HG03432 (cell line): ENCODE measurements at regions not wholly inside any gene's neighbourhood (a gene's known extent, or its start where the extent isn't known, plus 50 kb on each side); places are given as distances from the start of the nearest gene placed in this dataset.
A peak's percentile ranks its signal among the peaks of the same experiment; 100 is the strongest.

Experiments used
- ATAC-seq: cut with Tn5 transposase; IDR thresholded peaks from one replicate; pipeline ENCODE4 v1.9.1; 2021; ENCODE audit warnings: mild to moderate bottlenecking, moderate library complexity; ENCODE audit not compliant: unreplicated experiment

DNA sequence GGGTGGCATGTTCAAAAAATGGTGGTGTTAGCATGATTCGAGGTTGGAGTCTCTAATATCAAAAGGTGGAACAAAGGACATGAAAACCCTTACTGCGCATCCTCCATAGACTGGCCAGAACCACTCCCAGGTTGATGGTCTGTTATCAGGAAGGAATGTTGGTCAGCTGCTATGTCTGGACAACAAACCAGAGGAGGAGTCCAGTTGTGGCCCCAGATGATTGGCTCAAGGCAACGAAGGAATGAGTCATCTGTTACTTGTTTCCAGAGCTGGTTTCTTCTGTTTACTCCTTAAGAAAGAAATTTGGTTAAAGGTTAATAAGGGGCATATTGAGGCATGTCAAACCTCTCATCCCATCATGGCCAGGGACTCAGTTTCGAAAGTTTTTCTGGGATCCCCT lies 56.8 kb upstream of the GRIA4 start:
- ATAC-seq = no peak

GRCh38 chr11:105548359-105548758 lies 61.5 kb upstream of the GRIA4 start:
- ATAC-seq = no peak

DNA sequence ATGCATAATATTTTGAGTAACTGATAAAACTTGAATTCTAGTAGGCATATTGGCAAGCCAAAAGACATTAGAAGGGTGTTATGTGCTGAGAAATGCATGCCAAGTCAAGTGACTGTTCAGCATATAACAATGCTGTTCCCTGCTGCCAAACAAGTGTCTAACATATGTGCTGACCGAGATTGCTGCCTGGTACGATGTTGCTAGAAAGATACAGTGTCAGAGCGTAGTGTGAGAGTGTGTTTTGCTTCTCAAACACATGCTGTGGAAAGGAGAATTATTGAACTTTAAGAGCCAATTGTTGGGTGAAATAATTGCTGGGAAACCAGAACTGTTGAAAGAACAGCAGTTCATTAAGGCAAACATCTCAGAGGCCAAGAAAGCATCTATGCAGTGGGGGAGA lies 71.3 kb upstream of the GRIA4 start:
- no peak for ATAC-seq

- no peak for ATAC-seq
Observed at GRCh38 chr11:105537531-105537930, 72.3 kb upstream of the GRIA4 start.

DNA sequence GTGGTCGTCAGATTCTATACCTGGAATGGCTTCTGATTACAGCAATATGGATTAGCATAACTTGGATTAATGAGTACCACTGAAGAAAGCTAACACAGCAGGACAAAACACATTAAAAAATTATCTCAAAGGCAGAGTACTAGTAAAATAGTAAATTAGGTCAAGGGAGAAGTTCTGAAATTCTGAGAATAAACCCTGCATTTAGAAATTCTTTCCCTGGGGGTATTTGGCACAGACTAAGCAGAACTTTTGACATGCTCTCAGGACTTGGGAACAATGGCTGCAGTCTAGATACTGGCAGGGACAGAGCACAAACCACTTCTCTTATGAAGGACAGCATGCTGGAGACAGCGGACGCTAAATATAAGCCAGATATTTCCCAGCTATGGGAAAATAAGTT lies 85.6 kb upstream of the GRIA4 start:
- ATAC-seq = no peak

DNA sequence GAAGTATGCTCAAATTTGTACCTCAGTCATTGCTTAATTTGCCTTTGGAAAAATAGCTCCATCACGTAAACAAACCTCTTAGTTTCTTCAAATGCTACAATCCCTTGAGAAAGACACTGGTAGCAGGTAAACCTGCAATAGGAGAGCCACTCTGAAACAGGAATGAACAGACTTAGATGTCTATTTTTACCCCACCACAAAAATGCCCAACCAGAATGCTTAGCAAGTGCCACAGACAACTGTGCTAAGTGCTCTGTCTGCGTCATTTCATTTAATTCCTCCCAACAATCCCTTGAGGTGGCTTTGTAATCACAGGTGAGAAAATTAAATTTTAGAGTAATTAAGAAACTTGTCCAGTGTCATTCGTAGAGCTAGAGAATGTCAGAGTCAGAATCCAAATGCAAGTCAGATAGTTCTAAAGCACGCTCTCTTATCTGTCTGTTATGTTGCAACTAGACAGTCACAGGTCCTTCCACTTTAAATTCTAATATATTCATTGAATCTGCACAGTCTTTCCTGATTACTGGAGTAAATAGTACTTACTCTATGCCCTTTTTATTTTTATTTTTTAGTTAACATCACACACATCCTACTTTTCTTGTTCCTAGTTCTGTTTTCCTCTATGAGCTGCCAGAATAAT lies 89.0 kb upstream of the GRIA4 start:
- no peak for ATAC-seq

DNA sequence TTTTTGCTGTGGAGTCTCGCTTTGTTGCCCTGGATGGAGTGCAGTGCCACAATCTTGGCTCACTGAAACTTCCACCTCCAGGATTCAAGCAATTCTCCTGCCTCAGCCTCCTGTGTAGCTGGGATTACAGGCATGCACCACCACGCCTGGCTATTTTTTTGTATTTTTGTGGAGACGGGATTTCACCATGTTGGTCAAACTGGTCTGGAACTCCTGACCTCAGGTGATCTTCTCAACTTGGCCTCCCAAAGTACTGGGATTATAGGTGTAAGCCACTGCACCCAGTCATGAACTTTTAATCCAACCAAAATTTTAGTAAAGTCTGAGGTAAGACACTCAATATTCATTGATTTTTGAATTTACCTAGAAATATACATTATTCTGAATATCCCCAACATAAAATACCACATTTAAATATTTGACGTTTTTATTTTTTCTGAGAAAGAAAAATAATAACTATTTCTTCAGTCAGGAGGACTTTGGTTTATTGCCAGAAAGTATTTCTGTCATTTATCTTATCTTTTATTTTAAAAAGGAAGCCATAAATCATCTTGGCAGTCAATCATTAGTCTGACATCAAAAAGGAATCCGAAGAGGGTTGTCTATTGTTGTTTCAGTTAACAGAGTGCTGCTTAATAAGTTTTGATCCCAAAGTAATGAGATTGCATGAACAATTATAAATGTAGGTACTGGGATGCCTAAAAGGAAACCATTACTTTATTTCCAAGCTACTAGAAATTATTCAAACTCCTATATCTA lies 102.2 kb upstream of the GRIA4 start:
- no peak for ATAC-seq

DNA sequence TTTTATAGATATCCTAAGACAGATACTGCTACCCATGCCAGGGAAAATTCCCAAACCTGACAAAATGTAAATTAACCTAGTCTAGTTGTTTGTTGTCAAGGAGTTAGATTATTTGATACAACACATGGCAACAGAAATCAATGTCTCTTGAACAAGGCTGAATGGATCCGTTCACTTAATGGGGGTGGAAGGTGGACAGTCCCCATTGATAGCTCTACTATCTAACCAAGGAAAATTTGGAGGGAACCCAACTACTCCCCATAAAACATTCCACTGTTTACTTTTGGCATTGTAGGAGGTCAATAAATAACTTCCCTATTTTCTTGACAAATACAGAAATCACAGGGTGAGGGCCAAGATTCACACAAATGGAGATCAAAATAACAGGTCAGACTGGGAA lies 117.9 kb upstream of the GRIA4 start:
- ATAC-seq = no peak

DNA sequence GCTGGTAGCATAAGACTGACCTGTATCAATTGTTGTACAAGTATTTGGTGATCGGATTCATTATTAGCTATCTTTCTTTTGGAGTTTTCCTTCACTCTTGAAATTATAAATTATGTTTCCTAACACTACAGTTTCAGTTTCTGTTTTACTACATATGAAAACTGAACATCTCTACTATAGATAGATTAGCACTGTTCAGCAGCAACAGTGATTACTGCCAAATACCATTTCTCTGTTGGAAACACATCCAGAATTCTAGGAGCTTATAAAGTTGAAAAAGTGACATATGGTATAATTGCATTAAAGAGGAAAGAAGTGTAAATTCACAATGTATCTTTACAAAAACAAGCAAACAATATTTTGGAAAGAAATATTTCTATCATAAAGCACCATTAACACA lies 118.5 kb upstream of the GRIA4 start:
- ATAC-seq = no peak

DNA sequence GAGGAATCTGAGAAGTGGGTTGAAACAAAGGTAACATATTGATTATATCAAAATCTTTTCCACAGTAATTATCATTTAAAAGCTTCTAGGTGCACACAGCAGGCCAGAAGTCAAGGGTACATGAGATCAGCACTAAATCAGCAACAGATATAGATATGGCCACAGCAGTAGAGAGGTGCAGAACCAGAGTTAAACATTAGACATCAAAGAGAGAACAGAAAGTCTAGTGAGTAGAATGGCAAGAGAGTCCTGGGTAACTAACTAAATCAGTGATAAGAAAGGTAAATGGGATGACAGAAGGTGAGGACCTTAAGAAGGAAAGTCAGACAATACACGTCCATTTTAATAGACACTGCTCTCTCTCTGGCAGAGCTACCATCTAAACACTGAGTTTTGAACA lies 119.5 kb upstream of the GRIA4 start:
- ATAC-seq = no peak

GRCh38 chr11:105489446-105489845 lies 120.4 kb upstream of the GRIA4 start:
- no peak for ATAC-seq

GRCh38 chr11:105486929-105487328 lies 122.9 kb upstream of the GRIA4 start:
- ATAC-seq = no peak

GRCh38 chr11:105469931-105470330 lies 139.9 kb upstream of the GRIA4 start:
- ATAC-seq = no peak

DNA sequence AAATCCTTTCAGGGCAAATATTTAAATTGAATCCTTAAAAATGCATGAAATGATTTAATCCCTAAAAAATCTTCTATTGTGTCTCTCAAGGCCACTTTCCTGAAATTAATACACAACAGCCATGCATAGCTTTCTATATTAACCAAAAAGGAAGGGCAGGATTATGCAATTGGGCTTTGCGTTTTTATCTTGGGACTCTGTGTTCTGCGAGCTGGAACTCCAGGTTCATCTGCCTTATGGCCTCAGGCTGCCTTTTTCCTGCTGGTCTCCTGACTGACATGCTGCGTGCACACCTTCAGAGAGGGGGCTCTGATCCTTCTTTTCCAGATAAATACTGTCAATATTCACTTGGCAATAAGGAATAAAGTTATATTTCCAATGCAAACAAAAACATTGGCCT lies 141.7 kb upstream of the GRIA4 start:
- ATAC-seq = no peak

GRCh38 chr11:105466582-105467228 lies 143.2 kb upstream of the GRIA4 start:
- ATAC-seq = no peak

DNA sequence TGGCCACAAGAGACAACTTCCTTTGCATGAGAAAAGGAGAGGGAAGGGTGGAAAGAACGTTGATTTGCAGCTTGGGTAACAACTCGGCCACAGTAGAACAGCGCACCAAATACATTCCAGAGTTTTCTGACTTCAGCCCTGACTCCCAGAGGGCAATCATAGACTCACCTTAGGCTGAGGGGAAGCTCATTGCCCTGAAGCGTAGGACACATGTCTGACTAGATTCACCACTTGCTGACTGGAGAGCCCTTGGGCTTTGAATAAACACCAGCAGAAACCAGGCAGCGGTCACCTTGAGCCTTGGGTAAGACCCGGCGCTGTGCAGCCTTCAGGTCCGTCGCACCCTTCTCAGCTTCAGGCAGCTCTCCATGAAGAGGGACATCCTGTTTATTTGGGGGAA lies 151.8 kb upstream of the GRIA4 start:
- ATAC-seq = no peak

DNA sequence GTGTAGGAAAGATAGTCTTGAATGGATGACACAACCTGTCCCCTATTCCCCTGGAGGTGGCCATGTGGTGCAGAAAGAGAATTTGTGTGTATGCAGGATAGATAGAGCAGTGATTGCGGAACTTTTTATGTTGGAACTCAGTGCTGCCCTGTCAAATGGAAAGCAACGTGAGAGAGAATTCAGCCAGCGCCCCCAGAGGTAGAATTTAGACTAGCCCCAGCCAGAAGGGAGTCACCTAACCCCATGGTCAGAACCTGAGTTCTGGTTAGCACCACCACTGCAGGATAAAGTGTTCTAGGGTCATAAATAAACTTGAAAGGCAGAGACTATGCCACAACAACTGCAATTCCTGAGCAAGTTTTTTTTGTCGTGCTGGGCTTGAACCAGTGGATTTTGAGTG lies 152.9 kb upstream of the GRIA4 start:
- ATAC-seq = peak; percentile 59

DNA sequence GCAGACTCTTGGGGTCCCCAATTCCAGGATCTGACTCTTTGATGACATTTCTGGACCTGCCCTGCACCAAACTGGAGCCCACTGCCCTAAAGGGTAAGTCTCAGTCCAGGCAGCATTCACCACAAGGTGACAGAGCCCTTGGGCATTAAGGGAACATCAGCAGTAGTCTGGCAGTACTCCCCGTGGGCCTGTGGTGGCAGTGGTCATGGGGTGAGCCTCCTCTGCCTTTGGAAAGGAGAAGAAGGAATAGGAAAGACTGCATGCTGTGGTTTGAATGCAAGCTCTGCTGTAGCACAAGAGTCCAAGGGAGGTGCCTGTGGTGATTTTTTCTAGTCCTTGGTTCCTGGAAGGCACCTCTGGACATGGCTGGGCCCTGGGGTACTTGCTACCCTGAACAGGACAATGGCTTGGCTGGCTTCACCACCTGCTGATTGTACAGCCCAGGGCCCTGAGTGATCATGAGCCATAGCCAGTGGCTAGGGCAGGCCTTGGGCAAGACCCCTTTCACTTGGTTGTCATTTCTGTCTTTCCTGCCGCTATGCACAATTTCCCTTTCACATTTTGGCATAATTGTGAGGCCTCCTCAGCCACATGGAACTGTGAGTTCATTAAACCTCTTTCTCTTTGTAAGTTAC lies 160.7 kb upstream of the GRIA4 start:
- ATAC-seq = no peak

DNA sequence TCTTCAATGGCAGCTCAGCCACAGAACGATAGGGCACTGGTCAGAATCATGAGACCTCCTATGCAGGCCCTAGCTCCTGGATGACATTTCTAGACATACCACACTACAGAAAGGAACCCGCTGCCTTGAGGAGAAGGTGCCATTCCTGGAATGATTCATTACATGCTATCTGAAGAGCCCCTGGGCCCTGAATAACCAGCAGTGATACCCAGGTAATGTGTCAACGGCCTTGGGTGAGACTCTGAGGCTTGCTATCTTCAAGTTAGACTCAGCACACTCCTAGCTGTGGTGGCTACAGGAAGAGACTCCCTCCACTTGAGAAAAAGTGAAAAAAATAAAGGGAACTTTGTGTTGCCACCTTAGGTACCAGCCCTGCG lies 161.2 kb upstream of the GRIA4 start:
- ATAC-seq = no peak

DNA sequence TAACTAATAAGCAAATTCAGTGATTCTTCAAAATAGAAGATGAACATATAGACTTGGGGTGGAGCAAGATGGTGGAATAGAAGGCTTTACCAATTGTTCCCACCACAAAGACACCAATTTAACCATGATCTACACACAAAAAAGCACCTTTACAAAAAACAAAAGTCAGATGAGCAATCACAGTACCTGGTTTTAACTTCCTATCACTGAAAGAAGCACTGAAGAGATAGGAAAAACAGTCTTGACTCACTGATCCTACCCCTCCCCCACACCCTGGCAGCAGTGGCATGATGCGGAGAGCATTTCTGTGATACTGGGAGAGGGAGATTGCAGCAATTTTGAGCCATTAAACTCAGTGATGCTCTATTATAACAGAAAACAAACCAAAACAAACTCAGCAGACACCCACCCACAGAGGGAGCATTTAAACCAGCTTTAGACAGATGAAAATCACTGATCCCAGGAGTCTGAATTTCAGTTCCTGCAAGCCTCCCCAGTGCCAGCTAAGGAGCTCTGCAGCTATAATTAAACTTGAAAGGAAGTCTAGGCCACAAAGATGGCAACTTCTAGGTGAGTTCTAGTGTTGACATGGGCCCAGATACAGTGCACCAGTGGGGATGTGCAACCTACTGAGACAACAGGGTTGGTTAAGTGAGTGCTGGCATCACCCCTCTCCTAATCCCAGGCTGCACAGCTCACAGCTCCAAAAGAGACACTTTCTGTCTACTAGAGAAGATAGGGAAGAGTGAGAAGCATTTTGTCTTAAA lies 161.8 kb upstream of the GRIA4 start:
- ATAC-seq = no peak

DNA sequence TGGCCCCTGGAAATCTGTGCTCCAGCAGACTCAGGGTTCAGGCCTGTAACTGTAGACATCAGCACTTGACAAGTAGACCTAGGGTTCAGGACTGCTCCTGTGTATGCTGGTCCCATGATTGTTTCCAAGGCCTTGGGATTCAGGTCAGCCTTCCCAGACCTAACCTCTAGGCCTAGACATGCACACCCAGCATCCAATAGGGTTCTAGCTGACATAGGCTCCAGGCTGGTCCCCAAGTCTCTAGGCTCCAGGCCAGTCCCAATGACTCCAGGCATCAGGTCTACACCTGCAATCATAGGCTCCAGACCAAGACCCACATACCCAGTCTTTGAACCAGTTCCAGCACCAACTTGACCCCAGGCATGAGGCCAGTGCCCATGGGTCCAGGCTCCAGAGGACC lies 166.2 kb upstream of the GRIA4 start:
- ATAC-seq = no peak
